Stimulated activated CD4-positive, alpha-beta T cell treated with anti-CD3 and anti-CD28 coated beads, TNF-alpha, amount 100 ng/mL, for 48 hours (primary cell): ENCODE measurements at regions not wholly inside any gene's neighbourhood (a gene's known extent, or its start where the extent isn't known, plus 50 kb on each side); places are given as distances from the start of the nearest gene placed in this dataset.
"Not testable (repeated sequence)": the region's sequence is repeated elsewhere in the genome, so short reads cannot be mapped to it uniquely, and the experiment has no call there.

Experiments used
- DNase-seq, 3 donors: peaks; one replicate each; pipeline ENCODE4 v3.0.0-alpha.2; 2020; ENCODE audit warnings: low read depth in 3 of 3

GRCh38 chr1:31510853-31511789 is 65.2 kb upstream of the TINAGL1 start:
- DNase-seq = no peak

DNA sequence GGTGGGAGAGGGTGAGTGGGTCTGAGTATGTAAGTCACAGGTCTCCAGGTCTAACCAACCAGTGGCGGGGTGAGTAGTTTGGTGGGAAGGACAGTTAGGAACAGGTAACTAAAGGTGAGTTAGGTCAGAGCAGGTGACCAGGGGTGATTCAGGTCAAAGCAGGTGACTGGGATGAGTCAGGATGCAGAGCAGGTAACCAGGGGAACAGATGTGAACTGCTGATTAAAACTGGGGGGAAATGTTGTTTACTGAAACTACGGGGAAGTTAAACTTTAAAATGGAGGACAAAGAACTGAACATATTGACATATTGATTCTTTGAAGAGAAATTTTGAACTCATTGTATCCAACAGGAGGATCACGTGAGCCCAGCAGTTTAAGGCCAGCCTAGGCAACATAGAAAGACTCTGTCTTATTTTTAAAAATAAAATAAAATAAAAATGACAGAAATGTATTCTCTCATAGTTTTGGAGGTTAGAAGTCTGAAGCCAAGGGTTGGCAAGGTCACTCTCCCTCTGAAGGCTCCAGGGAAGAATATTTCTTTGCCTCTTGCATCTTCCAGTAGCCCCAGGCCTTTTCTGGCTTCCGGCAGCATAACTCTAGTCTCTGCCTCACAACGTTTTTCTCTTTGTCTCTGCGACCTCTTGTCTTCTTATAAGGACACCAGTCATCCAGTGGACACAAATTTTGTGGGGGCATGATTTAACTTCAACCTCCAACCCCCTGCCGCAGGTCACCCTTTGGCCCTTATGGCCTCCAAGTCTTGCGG is 64.3 kb upstream of the TINAGL1 start:
- no peak for DNase-seq

DNA sequence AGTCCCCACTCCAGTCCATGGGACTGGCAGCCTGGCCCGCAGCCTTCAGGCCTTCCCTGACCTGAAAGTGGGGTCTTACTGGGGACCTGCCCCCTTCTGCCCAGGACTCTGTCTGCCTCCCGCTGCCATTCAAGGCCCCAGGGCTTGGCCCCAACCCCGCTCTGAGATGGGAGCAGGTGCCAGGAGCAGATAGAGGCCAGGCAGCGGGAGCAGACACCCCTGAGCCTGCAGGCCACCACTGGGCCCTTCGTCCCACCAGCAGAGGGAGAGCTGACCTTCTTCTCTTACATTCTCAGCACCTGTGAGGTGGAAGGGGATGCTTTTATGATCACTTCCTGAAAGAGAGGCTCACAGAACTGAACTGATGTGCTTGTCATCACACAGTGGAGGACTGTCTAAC is 62.2 kb upstream of the TINAGL1 start:
- no peak for DNase-seq

DNA sequence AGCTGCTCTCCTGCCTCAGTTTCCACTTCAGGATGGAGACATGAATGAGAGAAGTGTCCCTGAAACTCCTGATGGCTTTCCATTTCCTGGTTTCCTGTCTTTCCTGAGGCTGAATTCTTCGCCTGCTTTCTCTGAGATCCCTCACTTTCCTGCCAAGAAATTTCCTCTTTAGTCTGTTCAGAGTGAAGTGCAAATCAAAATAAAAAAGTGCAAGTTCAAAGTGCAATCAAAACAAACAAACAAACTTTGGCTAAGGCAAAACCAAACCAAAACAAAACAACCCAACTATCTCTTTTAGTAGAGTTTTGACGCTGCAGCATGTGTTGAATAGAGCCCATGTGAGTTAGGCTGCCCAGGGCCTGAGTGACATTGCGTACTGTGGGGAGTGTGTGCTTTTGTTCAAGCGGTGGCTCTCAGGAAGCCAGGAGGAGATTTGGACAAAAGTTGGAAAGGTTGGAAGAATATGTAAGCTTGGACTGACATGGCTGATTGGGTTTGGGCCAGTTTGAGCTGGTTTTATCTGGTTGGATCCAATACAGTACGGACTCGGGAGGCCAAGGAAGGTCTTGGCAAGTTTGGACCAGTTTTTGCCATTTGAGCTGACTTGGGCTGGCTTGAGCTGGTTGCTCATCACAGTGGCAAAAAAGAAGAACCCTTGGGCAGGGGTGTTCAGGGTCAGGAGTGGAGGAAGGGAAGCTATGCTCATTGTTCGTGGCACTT is 61.1 kb upstream of the TINAGL1 start:
- no peak for DNase-seq

- no peak for DNase-seq
These were observed 60.4 kb upstream of the TINAGL1 start for GRCh38 chr1:31515936-31516335.

GRCh38 chr1:31517301-31517700 is 59.0 kb upstream of the TINAGL1 start:
- no peak for DNase-seq

GRCh38 chr1:31517986-31518385 is 58.3 kb upstream of the TINAGL1 start:
- DNase-seq = not testable (repeated sequence)

DNA sequence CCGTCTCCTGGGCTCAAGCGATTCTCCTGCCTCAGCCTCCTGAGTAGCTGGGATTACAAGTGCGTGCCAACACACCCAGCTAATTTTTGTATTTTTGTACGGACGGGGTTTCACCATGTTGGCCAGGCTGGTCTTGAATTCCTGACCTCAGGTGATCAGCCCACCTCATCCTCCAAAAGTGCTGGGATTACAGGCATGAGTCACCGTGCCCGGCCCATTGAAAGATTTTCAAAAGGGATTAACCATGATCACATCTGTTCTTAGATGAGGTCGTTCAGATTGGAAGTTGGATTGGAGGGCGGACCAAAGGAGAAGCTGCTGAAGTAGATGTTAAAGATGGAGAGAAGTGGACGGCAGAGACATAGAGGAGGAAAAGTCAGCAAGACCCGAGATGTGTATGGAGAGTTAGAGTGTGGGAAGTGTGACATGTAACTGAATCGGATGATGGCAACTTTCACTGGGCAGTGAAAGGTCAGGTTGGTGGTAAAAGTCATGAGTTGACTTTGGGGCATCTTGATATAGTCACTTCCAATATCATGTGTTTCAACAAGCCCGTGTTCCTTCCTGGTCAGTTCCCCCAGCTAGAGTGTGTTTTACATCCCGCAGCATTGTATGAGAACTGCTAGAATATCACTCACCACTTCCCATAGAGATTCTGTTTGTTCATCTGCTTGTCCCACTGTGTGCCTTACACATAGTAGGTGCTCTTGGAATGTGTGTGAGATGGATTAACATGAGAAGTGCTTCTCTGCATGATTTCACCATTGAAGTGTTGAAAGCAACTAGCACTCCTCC is 54.4 kb upstream of the TINAGL1 start:
- DNase-seq = no peak

DNA sequence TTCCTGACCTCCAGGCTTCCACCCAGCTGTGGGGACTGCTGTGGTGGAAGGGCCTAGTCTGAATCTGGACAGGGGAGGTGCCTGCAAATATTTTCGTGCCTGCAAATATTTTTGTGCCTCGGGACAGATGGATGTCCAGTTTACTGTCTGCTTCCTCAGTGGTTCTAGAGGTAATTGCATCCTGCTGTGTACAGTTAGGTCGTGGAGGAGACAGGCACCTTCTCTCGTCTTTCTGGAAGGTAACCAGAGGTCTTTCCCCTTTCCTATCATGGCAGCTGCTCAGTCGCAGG is 53.8 kb upstream of the TINAGL1 start:
- DNase-seq = no peak

DNA sequence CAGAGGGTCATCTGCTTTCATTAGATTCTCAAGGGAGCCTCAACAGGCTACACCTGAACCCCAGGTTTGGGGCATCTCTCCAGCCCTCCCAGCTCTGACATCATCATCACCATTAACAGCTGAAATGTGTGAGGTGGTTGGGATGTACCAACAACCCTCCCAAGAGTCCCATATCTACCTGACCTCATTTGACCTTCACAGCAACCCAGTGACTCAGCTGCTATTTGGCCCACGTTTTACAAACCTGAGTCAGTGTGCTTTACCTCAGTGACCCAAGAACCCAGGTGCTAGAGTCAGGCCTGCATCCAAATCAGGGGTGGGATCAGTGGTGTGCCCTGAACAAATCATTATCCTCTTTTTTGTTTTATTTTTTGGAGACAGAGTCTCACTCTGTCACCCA is 53.3 kb upstream of the TINAGL1 start:
- no peak for DNase-seq

- no peak for DNase-seq
These were observed 52.5 kb upstream of the TINAGL1 start for GRCh38 chr1:31523769-31524168.

GRCh38 chr1:31524186-31524901 is 52.0 kb upstream of the TINAGL1 start:
- DNase-seq = no peak
